NCI-H82 treated with DMSO at 0.1 percent for 48 hours (cell line): ENCODE measurements at regions not wholly inside any gene's neighbourhood (a gene's known extent, or its start where the extent isn't known, plus 50 kb on each side); places are given as distances from the start of the nearest gene placed in this dataset.

Experiments
- DNase-seq: peaks from one replicate; lab custom pipeline; 2025; ENCODE audit not compliant: unreplicated experiment; lab: John Stamatoyannopoulos, UW

GRCh38 chr2:2935445-2936149 is 442.0 kb downstream of the EIPR1 start:
- no peak for DNase-seq

DNA sequence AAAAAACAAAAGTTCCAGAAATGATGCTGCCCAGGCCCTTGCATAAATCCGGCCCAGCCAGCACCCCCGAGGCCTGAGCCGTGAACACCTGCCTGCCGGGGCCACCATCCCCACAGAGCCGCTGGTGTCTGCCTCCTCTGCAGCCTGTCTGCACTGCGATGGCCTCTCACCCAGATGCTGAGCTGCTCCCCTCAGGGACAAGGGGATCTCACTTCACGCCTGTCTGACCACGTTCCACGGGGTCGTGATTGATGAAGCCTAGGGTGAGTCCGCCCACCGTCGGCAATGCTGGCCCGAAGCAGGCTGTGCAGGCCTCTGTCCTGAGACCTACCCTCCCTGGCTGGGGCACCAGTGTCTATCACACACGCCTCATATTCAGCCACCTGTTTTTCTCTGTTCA is 444.2 kb downstream of the EIPR1 start:
- no peak for DNase-seq

- no peak for DNase-seq
Observed at GRCh38 chr2:2932692-2933305, 444.8 kb downstream of the EIPR1 start.

GRCh38 chr2:2932189-2932588 is 445.4 kb downstream of the EIPR1 start:
- DNase-seq, result no peak

DNA sequence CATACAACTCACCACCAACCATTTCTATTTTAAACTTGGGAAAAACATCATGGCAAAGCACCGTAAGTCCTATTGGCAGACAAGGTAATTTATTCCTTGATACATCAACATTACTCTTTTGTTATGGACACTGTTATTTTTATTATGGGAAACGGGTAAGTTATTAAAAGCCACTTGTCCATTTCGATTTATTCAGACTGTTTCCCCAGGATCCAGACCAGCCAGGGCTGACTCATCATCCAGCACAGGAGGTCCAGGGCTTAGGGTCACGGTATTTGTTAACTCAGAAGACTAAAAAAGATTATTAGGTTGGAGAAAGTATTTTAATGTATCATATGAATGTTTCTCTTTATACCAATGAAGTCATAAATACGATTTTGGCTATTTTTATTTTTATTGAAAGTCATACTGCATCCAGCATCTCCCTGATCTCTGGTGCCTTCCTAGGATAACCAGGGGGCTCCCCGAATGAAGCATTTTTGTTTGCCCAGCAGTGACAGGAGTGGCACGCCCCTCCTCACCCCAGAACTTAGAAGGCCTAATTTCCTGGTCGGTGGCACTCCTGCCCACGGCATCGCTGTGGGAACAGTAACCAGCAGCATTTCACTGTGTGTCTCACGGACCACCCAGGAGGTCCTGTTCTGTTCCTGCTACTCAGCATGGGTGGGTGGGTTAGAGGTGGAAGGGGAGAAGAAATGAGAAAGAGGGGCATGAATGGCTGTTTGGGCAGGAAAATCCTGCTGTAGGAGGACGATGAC is 446.1 kb downstream of the EIPR1 start:
- no peak for DNase-seq

DNA sequence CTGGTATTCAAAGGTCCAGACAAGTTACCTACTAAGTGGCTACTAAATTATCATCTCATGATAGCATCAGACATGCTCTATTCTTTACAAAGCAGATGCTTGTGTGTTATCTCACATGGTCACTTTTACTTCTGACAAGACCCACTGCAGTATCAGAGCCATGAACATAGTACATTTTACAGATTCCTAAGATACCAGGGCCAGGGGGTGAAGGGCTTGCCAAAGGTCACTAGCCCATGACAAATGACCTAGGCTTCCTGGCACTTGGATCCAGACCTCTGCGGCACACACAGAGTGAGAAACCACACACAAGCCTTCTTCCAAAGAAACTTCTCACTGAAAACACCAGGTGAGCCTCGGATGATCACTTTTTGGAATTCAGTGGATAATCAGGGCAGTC is 446.8 kb downstream of the EIPR1 start:
- DNase-seq, result no peak

DNA sequence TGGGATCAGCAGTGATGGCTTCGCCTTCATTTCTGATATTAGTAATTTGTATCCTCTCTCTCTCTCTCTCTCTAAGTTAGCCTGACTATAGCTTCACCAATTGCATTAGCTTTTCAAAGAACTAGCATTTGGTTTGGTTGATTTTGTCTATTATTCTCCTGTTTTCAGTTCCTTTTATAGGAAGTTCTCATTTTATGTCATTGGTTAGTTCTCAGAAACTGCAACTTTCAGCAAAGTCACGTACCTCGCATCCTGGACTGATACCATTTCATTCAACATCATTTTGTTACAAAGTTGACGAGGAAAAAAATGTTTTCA is 450.8 kb downstream of the EIPR1 start:
- no peak for DNase-seq

- DNase-seq, result no peak
Observed at GRCh38 chr2:2926009-2926857, 451.4 kb downstream of the EIPR1 start.

DNA sequence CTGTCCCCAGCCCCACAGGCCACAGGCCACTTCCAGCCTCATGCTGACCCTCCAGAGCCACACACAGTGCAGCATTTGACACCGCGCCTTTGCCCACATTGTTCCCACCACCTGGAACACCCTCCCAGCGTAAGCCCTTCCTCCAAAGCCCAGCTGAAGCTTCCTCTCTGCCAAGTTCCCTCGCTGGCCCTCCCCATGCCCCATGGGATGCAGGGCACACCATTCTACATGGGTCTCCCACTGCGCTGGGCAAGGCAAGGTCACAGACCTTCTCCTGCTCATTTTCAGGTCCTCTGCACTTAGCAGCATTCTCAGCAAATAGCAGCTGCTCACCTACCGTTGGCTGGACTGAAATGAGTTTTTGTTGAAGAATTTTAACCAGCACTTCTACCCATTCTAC is 455.5 kb downstream of the EIPR1 start:
- no peak for DNase-seq

DNA sequence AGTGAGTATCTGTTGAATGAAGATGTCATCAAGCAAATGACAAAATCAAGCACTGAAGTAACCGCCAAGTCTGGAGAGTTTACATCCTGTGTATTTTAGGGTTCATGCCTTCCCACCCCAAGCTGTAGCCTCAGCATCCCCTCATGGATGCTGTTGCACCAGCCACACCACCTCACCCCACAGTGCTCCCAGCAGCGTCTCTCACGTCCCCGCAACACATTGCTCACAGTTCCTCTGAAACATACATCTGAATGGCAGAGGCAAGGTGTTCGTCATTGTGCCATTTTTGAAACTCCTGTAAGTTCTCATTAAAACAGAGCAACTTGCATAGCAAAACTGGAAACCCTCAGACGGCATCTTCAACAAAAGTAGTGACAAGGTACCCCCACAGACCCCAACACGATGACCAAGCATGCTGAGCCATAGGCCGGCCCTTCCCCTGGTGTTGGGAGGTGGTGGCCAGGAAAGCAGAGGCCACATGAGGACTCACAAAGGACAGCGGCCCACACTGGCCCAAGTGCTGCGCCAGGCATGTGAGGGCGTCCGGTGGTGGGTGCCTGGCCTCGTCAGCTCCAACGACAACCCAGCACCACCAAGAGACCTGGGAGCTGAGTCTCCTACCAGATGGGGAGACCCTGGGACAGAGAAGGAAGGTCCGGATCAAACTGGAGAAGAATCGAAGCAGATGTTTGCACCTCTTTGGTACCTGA is 456.5 kb downstream of the EIPR1 start:
- no peak for DNase-seq

DNA sequence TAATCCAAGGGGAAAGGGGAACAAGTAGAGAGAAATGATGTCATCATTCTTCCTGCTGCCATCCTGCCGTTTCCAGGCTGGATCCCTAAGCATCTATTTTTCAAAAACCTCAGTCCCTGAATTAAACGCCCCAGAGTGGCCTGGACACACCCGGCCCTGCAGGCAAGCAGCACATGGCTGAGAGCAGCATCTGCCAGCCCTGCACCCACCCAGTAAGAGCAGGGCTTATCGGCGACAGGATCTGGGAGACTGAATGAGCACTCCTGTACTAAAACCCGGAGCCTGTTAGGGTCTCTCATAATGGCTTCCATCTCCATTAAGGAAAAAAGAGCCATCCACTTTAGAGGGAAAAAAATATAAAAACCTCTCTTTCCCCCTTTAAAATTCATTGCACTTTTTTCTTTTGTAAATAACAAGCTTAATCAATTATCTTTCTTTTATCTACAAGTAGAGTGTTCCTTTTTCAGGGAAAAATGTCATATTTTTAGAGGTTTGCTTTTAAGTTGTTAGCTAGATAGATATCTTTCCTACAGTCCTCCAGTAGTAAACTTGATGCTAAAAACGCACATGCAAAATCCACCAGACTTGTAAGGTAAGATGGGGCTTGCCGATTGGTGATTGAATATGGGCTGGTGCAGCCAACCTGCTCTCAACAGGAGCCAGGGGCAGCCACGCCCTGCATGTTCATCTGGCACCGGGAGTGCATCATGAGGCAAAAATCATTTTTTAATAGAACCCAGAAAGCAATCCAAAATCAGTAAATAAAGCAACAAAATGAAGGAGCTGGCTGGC is 457.8 kb downstream of the EIPR1 start:
- peak; percentile 3 for DNase-seq

DNA sequence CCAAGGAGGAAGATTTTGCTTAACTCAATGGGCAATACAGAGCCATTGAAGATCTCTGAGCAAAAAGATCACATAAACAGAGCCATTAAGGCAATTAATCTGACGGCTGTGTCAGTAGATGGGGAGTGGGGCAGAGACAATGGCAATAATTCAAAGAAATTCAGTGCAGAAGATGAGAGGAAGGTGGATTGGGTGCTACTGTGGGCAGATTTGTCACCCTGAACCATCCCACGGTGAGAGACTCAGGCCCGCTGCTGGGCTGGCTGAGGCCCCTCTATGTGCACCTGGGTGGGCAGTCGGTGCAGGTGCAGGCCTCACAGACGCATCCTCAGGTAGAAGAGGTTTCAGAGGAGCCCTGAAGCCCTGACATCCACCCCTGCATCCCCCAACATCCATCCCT is 458.6 kb downstream of the EIPR1 start:
- no peak for DNase-seq

DNA sequence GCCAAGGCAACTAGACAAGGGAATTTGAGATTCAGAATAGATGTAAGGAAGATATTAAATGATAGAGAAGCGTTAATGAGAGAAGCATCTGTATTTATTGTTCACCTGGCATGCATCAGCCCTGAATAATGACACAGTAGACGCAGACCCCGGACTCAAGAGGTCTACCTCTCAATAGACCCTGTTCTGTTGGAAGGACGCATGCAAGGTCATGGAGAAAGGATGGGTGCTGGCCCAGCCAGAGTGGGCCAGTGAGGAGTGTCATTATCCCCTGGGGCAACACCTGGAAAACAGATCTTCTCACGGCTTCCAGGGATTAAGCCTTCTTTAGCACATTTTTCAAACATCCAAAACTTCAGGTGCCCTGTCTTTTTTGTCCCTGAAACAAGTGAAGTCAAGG is 461.0 kb downstream of the EIPR1 start:
- no peak for DNase-seq

GRCh38 chr2:2914252-2914651 is 463.4 kb downstream of the EIPR1 start:
- DNase-seq, result no peak

DNA sequence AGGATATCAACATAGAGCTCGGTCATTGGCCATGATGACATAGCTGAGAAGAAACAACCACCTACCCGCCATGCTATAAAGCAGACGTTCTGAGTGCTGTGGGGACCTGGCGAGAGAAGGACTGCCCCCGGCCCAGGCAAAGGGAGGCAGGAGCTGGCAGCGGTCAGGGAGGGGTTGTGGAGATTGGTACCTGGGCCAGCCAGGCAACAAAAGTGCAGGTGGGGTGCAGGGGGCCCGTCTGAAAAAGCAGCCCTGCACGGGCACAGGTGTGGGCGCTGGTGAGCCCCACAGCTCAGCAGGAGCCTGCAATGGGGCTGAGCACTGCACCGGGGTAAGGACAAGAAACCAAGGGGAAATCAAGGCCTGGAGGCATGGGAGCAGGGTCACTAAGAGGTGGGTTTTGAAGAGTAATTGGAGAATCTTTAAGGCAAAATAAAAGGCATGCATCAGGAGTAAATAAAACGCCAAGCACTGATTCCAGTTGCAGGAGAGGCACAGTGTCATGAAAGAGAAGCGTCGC is 464.0 kb downstream of the EIPR1 start:
- no peak for DNase-seq

GRCh38 chr2:2912731-2913130 is 464.9 kb downstream of the EIPR1 start:
- no peak for DNase-seq

- DNase-seq, result no peak
Observed at GRCh38 chr2:2912293-2912692, 465.3 kb downstream of the EIPR1 start.

GRCh38 chr2:2910259-2910658 is 467.4 kb downstream of the EIPR1 start:
- no peak for DNase-seq

- DNase-seq, result no peak
Observed at GRCh38 chr2:2909086-2910035, 468.3 kb downstream of the EIPR1 start.
